ENCODE measurements at regions not wholly inside any gene's neighbourhood (a gene's known extent, or its start where the extent isn't known, plus 50 kb on each side); places are given as distances from the start of the nearest gene placed in this dataset.

GRCh38 chr17:54536306-54536705 is 364.3 kb upstream of the TOM1L1 start:
- H2AK5ac ChIP-seq (ENCODE audit: low read depth, low read length), result no peak overlapping the region
- CTCF ChIA-PET (ENCODE audit: partially characterized antibody), result no interaction called here

More at GRCh38 chr17:54536306-54536705, 364.3 kb upstream of the TOM1L1 start:
- Histone ChIP-seq H3K9ac (replicated peaks in 1 of 4; ENCODE audit: extremely low read depth in 1 of 4, low read depth in 3 of 4, low read length in 3 of 4) (no peak overlapping the region), H3K4me3 (ENCODE audit: extremely low read depth in 1 of 4, insufficient read depth in 2 of 4, low read depth in 3 of 4, low read length in 4 of 4) (no peak overlapping the region), H3K23ac (ENCODE audit: insufficient read length) (no peak overlapping the region), H4K8ac (ENCODE audit: extremely low read depth, insufficient read depth, low read length) (no peak overlapping the region), H3K79me1 (ENCODE audit: low read depth, low read length) (no peaks in the 10 kb centered on the region), H2BK20ac (ENCODE audit: low read length) (no peak overlapping the region), H4K91ac (replicated peaks; ENCODE audit: insufficient read length, low read length) (no peak overlapping the region), H3K79me2 (ENCODE audit: control insufficient read depth in 1 of 2, insufficient read depth in 2 of 2, low read length in 2 of 2) (no peaks in the 10 kb centered on the region), H3K36me3 (ENCODE audit: control insufficient read depth in 2 of 4, insufficient read depth in 4 of 4, low read length in 3 of 4) (no peaks in the 10 kb centered on the region), H3K18ac (ENCODE audit: extremely low read depth, low read length) (no peak overlapping the region), H2AFZ (ENCODE audit: low read length) (0 out of 2 replicates have a peak overlapping the region, but pooled peaks have one; percentile 8), H3K4me2 (ENCODE audit: insufficient read depth in 1 of 2, low read depth in 2 of 2, low read length in 2 of 2) (no peak overlapping the region), H3K27me3 (replicated peaks in 1 of 4; ENCODE audit: control insufficient read depth in 3 of 4, extremely low read depth in 1 of 4, insufficient read depth in 3 of 4, low read length in 3 of 4) (no peaks in the 10 kb centered on the region), H4K5ac (ENCODE audit: insufficient read length, low read depth, low read length) (no peak overlapping the region), H2BK5ac (ENCODE audit: low read depth, low read length) (no peak overlapping the region), H3K4ac (replicated peaks; ENCODE audit: insufficient read length, low read depth, low read length) (no peak overlapping the region), H2BK12ac (ENCODE audit: low read depth, low read length) (no peak overlapping the region), H3K9me3 (ENCODE audit: insufficient read depth in 2 of 2, low read depth in 1 of 2, low read length in 1 of 2) (no peaks in the 10 kb centered on the region), H3K4me1 (replicated peaks in 1 of 4; ENCODE audit: control insufficient read depth in 3 of 4, insufficient read depth in 4 of 4, low read length in 3 of 4) (no peaks in the 10 kb centered on the region), H3K27ac (ENCODE audit: low read depth, low read length) (no peak overlapping the region), H2BK120ac (replicated peaks; ENCODE audit: low read depth, low read length) (no peak overlapping the region), H3K23me2 (ENCODE audit: low read depth, low read length) (no peaks in the 10 kb centered on the region), H2BK15ac (ENCODE audit: low read length) (no peak overlapping the region), H4K20me1 (replicated peaks in 1 of 2; ENCODE audit: control insufficient read depth in 1 of 2, insufficient read depth in 2 of 2, low read length in 2 of 2) (no peaks in the 10 kb centered on the region), H3K14ac (ENCODE audit: insufficient read length) (no peak overlapping the region), H3K56ac (replicated peaks; ENCODE audit: insufficient read length, low read depth, low read length) (no peak overlapping the region)
- TF ChIP-seq CTCF (IDR thresholded peaks at IDR 0.05; ENCODE audit: control extremely low read depth in 1 of 3, insufficient read depth in 1 of 3, low read depth in 1 of 3, low read length in 3 of 3), result peak in 1 of 3 experiments; percentile 7; a peak in 1 of 4 replicates
- no peak for TF ChIP-seq BRCA1 (IDR thresholded peaks at IDR 0.05; ENCODE audit: low read depth, low read length)
- TF ChIP-seq RAD21 (IDR thresholded peaks at IDR 0.05 in 1 of 2, conservative IDR thresholded peaks at IDR 0.05 in 1 of 2; ENCODE audit: low read depth in 2 of 2, low read length in 2 of 2), result peak; percentile 35 to 46
- TF ChIP-seq HDAC2 (IDR thresholded peaks at IDR 0.05; ENCODE audit: borderline replicate concordance in 1 of 2, low read depth in 2 of 2, low read length in 2 of 2), result no peak
- POLR2A ChIA-PET (ENCODE audit: partially characterized antibody), result no interaction called here
- FAIRE-seq, result no peak
- DNase-seq (ENCODE audit: low read depth in 1 of 2, low spot score in 2 of 2), result peak in 1 of 2 experiments; percentile 2
- WGBS, 2 experiments (ENCODE audit: extremely low coverage in 1 of 2, insufficient coverage in 1 of 2, insufficient read length in 1 of 2, insufficient replicate concordance in 2 of 2, low coverage in 1 of 2, low lambda C conversion rate in 2 of 2, missing lambda C conversion rate in 1 of 2), result 88% methylated on average over 4 of the region's 4 CpGs; no CpG with 5 or more reads in 1 of the 2 experiments
